ENCODE measurements at regions not wholly inside any gene's neighbourhood (a gene's known extent, or its start where the extent isn't known, plus 50 kb on each side); places are given as distances from the start of the nearest gene placed in this dataset.

GRCh38 chr12:102682366-102683289 lies 202.3 kb upstream of the IGF1 start:
- no peak for TF ChIP-seq POLR2AphosphoS5 (IDR thresholded peaks at IDR 0.05)
- no peak for TF ChIP-seq POLR2A (IDR thresholded peaks at IDR 0.05)
- TF ChIP-seq CTCF (IDR thresholded peaks at IDR 0.05 in 8 of 11, conservative IDR thresholded peaks at IDR 0.05 in 3 of 11), result no peak
- Histone ChIP-seq H3K27me3 (replicated peaks in 1 of 7) (no peaks in the 10 kb centered on the region), H3K27ac (no peak overlapping the region), H3K9me3 (peaks cover 0 to 9% (median 0%) of the 10 kb centered on the region in 8 donors), H3K4me3 (no peak overlapping the region), H3K4me1 (no peaks in the 10 kb centered on the region), H3K36me3 (no peaks in the 10 kb centered on the region)
- intact Hi-C loops (cut with DNase I; ENCODE audit: low total_unique reads), result no loop called here
- WGBS, 5 donors, result 63 to 83% (median 68%) methylated on average over 2 of the region's 2 CpGs
- DNase-seq, result no peak

- no peaks in the 10 kb centered on the region for H3K27me3 ChIP-seq (replicated peaks in 1 of 7)
- intact Hi-C loops (cut with DNase I; ENCODE audit: low total_unique reads), result no loop called here
- DNase-seq, result no peak
- H3K4me3 ChIP-seq, result no peak overlapping the region
- H3K27ac ChIP-seq, result no peak overlapping the region
- H3K36me3 ChIP-seq, result no peaks in the 10 kb centered on the region
- peaks cover 0 to 9% (median 0%) of the 10 kb centered on the region in 8 donors for H3K9me3 ChIP-seq
- H3K4me1 ChIP-seq, result no peaks in the 10 kb centered on the region
- no peak for TF ChIP-seq CTCF (IDR thresholded peaks at IDR 0.05 in 8 of 11, conservative IDR thresholded peaks at IDR 0.05 in 3 of 11)
- TF ChIP-seq POLR2A (IDR thresholded peaks at IDR 0.05), result no peak
- TF ChIP-seq POLR2AphosphoS5 (IDR thresholded peaks at IDR 0.05), result no peak
Measured at GRCh38 chr12:102681747-102682146, 201.4 kb upstream of the IGF1 start.

- intact Hi-C loops (cut with DNase I; ENCODE audit: low total_unique reads), result no loop called here
- 59 to 83% (median 66%) methylated on average over 2 of the region's 2 CpGs for whole genome bisulfite sequencing, 5 donors
- H3K27me3 ChIP-seq (replicated peaks in 1 of 7), result no peaks in the 10 kb centered on the region
- no peak for TF ChIP-seq POLR2AphosphoS5 (IDR thresholded peaks at IDR 0.05)
- TF ChIP-seq CTCF (IDR thresholded peaks at IDR 0.05 in 8 of 11, conservative IDR thresholded peaks at IDR 0.05 in 3 of 11), result no peak
- TF ChIP-seq POLR2A (IDR thresholded peaks at IDR 0.05), result no peak
- H3K36me3 ChIP-seq, result no peaks in the 10 kb centered on the region
- peaks cover 0 to 9% (median 0%) of the 10 kb centered on the region in 8 donors for H3K9me3 ChIP-seq
- H3K27ac ChIP-seq, result no peak overlapping the region
- H3K4me1 ChIP-seq, result no peaks in the 10 kb centered on the region
- no peak for DNase-seq
- no peak overlapping the region for H3K4me3 ChIP-seq
Measured at GRCh38 chr12:102681309-102681708, 200.9 kb upstream of the IGF1 start.

- intact Hi-C loops (cut with DNase I; ENCODE audit: low total_unique reads), result no loop called here
- TF ChIP-seq CTCF (IDR thresholded peaks at IDR 0.05 in 8 of 11, conservative IDR thresholded peaks at IDR 0.05 in 3 of 11) (no peak), POLR2AphosphoS5 (IDR thresholded peaks at IDR 0.05) (no peak), POLR2A (IDR thresholded peaks at IDR 0.05) (no peak)
- DNase-seq, result no peak
- H3K36me3 ChIP-seq, result no peaks in the 10 kb centered on the region
- H3K9me3 ChIP-seq, result peaks cover 0 to 9% (median 0%) of the 10 kb centered on the region in 8 donors
- H3K4me1 ChIP-seq, result no peaks in the 10 kb centered on the region
- 62 to 71% (median 63%) methylated on average over 2 of the region's 2 CpGs for WGBS, 5 donors
- H3K27me3 ChIP-seq (replicated peaks in 1 of 7), result no peaks in the 10 kb centered on the region
- H3K27ac ChIP-seq, result no peak overlapping the region
- no peak overlapping the region for H3K4me3 ChIP-seq
Measured at GRCh38 chr12:102680304-102680703, 199.9 kb upstream of the IGF1 start.
